ENCODE measurements at regions not wholly inside any gene's neighbourhood (a gene's known extent, or its start where the extent isn't known, plus 50 kb on each side); places are given as distances from the start of the nearest gene placed in this dataset.

GRCh38 chr7:23941551-23941950 is 231.5 kb downstream of the STK31 start:
- Mint-ChIP-seq H3K4me1 (ENCODE audit: unreplicated experiment) (no peaks in the 10 kb centered on the region), H3K9me3 (ENCODE audit: unreplicated experiment) (peaks cover 4% of the 10 kb centered on the region), H3K4me3 (ENCODE audit: unreplicated experiment) (no peak overlapping the region), H3K27ac (ENCODE audit: unreplicated experiment) (no peak overlapping the region), H3K36me3 (ENCODE audit: low read depth, unreplicated experiment) (peaks cover 5% of the 10 kb centered on the region), H3K27me3 (ENCODE audit: unreplicated experiment) (peaks cover 1% of the 10 kb centered on the region)
- no peak for DNase-seq (ENCODE audit: low spot score)
- TF ChIP-seq, protein P1, sequence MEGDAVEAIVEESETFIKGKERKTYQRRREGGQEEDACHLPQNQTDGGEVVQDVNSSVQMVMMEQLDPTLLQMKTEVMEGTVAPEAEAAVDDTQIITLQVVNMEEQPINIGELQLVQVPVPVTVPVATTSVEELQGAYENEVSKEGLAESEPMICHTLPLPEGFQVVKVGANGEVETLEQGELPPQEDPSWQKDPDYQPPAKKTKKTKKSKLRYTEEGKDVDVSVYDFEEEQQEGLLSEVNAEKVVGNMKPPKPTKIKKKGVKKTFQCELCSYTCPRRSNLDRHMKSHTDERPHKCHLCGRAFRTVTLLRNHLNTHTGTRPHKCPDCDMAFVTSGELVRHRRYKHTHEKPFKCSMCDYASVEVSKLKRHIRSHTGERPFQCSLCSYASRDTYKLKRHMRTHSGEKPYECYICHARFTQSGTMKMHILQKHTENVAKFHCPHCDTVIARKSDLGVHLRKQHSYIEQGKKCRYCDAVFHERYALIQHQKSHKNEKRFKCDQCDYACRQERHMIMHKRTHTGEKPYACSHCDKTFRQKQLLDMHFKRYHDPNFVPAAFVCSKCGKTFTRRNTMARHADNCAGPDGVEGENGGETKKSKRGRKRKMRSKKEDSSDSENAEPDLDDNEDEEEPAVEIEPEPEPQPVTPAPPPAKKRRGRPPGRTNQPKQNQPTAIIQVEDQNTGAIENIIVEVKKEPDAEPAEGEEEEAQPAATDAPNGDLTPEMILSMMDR (IDR thresholded peaks at IDR 0.05; ENCODE audit: unreplicated experiment) = no peak

DNA sequence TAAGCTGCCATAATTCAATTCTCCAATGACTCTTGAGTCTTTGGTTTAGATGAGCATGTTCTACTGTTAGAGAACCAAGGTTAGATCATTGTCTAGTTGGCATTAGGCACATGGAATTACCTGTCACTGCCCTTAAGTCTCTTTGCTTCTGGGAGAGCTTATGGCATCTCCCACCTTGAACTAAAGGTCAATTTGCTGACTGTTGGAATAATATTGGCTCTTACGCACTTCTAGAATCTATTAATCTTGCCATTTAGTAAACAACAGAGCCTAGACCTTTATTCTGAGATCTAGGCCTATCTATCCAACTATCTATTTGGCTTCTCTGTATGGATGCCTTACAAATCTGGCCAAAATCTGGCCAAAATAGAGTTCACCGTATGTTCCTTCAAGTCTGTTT is 232.0 kb downstream of the STK31 start:
- H3K9me3 Mint-ChIP-seq (ENCODE audit: unreplicated experiment) = peaks cover 9% of the 10 kb centered on the region
- peaks cover 10% of the 10 kb centered on the region for H3K36me3 Mint-ChIP-seq (ENCODE audit: low read depth, unreplicated experiment)
- no peak for DNase-seq (ENCODE audit: low spot score)
- H3K27me3 Mint-ChIP-seq (ENCODE audit: unreplicated experiment) = peaks cover 1% of the 10 kb centered on the region
- H3K4me3 Mint-ChIP-seq (ENCODE audit: unreplicated experiment) = no peak overlapping the region
- H3K4me1 Mint-ChIP-seq (ENCODE audit: unreplicated experiment) = no peaks in the 10 kb centered on the region
- no peak overlapping the region for H3K27ac Mint-ChIP-seq (ENCODE audit: unreplicated experiment)
- TF ChIP-seq, protein P1 (IDR thresholded peaks at IDR 0.05; ENCODE audit: unreplicated experiment) = no peak

DNA sequence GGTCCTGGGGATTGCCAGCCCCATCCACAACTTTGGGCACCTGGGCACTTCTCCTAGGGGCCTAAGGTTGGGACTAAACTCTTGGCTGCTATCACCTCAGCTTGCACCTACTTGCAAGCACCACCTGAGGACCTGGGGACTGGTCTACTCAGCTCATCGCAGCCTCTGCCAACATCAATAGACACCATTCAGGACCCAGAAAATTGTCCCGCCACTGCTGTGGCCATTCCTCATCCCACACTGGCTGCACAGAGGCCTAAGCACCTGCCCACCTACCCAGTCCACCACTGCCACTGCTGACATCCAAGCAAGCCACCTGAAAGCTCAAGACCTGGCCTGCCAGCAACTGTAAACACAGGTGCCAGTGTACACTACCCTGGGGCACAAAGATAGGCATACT is 234.1 kb downstream of the STK31 start:
- H3K27ac Mint-ChIP-seq (ENCODE audit: unreplicated experiment) = no peak overlapping the region
- H3K4me3 Mint-ChIP-seq (ENCODE audit: unreplicated experiment) = no peak overlapping the region
- TF ChIP-seq, protein P1 (IDR thresholded peaks at IDR 0.05; ENCODE audit: unreplicated experiment) = no peak
- H3K27me3 Mint-ChIP-seq (ENCODE audit: unreplicated experiment) = peaks cover 1% of the 10 kb centered on the region
- peaks cover 11% of the 10 kb centered on the region for H3K36me3 Mint-ChIP-seq (ENCODE audit: low read depth, unreplicated experiment)
- DNase-seq (ENCODE audit: low spot score) = no peak
- peaks cover 9% of the 10 kb centered on the region for H3K9me3 Mint-ChIP-seq (ENCODE audit: unreplicated experiment)
- no peaks in the 10 kb centered on the region for H3K4me1 Mint-ChIP-seq (ENCODE audit: unreplicated experiment)

GRCh38 chr7:23945472-23945871 is 235.5 kb downstream of the STK31 start:
- no peak for DNase-seq (ENCODE audit: low spot score)
- Mint-ChIP-seq H3K36me3 (ENCODE audit: low read depth, unreplicated experiment) (peaks cover 11% of the 10 kb centered on the region), H3K4me3 (ENCODE audit: unreplicated experiment) (no peak overlapping the region), H3K4me1 (ENCODE audit: unreplicated experiment) (no peaks in the 10 kb centered on the region), H3K27ac (ENCODE audit: unreplicated experiment) (no peak overlapping the region), H3K9me3 (ENCODE audit: unreplicated experiment) (peaks cover 9% of the 10 kb centered on the region), H3K27me3 (ENCODE audit: unreplicated experiment) (peaks cover 1% of the 10 kb centered on the region)
- TF ChIP-seq, protein P1 (IDR thresholded peaks at IDR 0.05; ENCODE audit: unreplicated experiment) = no peak

GRCh38 chr7:23955145-23955544 is 245.1 kb downstream of the STK31 start:
- Mint-ChIP-seq H3K9me3 (ENCODE audit: unreplicated experiment) (no peaks in the 10 kb centered on the region), H3K4me1 (ENCODE audit: unreplicated experiment) (peaks cover 4% of the 10 kb centered on the region), H3K27ac (ENCODE audit: unreplicated experiment) (no peak overlapping the region), H3K36me3 (ENCODE audit: low read depth, unreplicated experiment) (no peaks in the 10 kb centered on the region), H3K4me3 (ENCODE audit: unreplicated experiment) (no peak overlapping the region), H3K27me3 (ENCODE audit: unreplicated experiment) (no peaks in the 10 kb centered on the region)
- DNase-seq (ENCODE audit: low spot score) = no peak
- TF ChIP-seq, protein P1 (IDR thresholded peaks at IDR 0.05; ENCODE audit: unreplicated experiment) = no peak
